NCI-H1930 (cell line): ENCODE measurements at regions not wholly inside any gene's neighbourhood (a gene's known extent, or its start where the extent isn't known, plus 50 kb on each side); places are given as distances from the start of the nearest gene placed in this dataset.

Experiments
- DNase-seq, 2 experiments: peaks; one replicate each; lab custom pipeline; 2025; lab: John Stamatoyannopoulos, UW

DNA sequence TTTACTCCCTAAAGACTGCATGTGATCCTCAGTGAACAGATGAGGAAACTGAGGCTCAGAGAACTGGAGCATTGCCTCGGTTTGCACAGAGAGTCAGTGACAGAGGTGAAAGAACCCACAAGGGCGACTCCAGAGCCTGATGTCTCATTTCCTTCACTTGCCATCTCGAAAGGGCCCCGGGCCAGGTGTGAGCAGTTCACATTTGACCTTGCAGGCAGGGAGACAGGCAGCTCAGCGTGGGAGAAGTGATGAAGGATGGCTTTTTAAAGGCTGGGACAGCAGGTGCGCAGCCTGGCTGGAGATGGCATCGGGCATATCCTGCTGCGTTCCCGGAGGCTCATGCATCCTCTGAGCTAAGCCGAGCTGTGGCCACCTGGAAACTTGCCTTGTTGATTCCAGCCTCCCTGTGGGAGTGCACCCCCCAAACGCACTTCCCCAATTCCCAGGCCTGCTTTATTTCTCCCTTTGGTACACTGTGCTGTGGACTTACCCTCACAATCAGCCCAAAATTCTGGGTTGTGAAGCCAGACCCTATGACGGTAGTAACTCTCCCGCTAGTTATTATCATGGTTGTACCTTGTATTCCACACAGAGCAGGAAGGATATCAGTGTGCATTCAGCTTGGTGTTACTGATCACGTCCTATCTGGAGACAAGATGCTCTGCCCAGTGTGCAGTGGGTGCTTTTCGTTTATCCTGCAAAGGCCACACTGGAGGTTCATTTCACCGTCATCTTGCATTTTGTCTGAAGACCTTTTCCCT is 753.2 kb upstream of the EEF2KMT start:
- DNase-seq, result no peak

DNA sequence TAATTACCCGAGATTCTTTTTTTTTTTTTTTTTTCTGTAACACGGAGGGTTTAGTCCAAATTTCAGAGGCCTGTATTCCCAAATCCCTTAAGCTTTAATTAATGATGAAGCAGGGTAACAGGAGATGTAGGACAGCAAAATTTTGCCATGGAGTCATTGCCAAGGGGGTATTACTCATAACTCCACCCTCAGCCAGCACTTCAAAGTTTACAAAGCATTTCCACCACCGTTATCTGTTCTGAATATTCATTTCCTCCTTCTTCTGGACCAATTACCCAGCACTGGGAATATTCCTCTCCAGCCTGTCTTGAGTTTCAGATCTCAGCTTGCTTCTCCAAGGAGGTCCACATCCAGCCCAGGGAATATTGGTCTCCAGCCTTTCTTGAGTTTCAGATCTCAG is 747.5 kb upstream of the EEF2KMT start:
- DNase-seq, result no peak

DNA sequence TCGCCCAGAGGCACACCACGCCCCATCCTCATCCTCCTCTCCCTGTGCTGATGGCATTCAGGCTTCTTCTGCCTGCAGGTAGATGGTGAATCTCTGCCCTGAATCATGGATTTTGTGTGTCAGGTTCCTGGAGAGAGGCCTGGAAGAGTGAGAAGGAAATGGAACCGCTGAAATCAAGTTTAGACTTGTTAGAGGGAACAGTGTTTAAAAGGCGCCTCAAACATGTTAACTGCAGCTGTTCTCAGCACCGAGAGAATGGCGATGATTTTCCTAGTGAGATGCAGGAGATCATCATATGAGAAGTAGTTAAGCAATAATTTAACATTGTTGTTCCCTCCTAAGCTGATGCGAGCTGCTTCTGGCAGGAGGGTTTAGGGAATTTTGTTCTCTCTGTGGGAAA is 744.4 kb upstream of the EEF2KMT start:
- DNase-seq, result no peak

DNA sequence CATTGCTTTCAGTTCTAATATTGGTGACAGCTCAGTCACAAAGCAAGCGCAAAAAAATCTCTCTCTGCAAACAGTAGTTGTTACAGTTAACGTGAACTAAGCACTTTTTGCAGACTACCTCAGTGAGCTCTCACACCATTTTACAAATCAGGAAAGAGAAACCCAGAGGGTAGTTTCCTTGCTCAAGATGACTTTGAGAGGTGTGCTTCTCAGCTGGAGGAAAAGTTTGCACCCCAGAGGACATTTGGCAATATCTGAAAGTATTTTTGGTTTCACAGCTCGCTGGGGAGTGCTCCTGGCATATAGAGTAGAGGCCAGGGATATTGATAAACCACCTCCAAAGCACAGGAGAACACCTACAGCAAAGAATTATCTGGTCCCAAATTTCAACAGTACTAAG is 741.1 kb upstream of the EEF2KMT start:
- DNase-seq, result no peak

DNA sequence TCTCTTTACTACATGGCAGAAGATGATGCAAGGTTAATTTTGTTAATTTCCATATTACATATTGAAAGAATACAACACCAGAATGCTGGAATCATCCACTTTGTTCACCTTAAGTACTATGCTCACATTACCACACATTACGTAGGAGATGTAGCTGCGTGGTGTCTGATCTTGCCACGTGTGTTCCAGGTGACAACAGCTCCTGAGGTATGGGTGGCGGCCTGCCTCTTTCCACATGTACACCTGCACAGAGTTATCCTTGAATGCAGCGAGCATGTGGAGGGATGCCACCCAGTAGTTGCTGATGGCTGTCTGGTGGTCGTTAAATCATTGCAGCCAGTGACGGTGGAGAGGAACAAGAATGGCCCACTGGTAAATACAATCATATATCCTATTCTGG is 740.5 kb upstream of the EEF2KMT start:
- DNase-seq, result no peak

DNA sequence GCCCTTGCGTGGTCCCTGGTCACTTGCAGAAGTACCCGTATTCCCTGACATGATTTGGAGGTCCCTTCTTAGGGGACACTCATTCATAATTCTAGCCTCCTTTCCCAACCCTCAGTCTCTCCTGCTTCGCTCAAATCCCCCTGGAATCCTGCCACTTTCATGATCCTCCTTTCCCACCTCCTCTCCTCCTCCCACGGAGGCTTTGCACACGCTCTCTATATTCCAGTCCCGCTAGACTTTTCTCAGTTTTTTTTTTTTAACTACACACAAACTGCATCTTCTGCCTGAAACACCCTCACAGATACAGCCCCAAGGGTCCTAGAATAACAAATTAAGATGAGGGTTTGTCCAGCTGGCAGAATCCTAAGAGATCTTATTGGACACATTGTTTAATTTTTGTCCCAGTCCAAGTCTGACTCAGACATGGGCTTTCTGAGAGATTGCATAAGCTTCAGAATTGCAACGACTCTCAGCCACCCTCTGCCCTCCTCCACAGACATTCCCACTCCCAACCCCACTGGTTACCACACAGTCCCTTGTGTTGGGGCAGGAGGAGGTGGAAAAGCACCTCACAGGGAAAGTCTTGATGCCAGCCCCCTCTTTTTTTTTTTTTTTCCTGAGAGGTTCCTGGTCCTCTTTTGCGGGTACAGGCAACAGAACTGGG is 739.5 kb upstream of the EEF2KMT start:
- no peak for DNase-seq

DNA sequence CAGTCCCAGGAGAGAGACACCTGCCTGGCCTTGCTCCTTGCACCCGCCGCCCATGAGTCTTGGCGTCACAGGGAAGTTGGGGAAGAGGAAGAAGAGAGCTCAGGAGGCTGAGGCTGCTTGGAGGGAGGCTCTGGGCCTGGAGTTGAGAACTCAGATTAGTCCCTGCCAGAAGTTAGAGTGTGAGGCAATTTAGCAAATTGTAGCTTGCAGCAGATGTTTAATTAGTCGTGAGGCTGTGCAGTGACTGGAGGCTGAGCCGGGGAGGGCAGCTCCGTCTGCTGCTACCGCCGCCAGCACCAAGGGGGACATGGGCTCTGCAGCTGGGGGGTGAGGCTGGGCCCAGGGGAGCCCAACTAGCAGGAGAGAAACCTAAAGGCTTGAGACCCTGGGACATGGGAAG is 738.3 kb upstream of the EEF2KMT start:
- no peak for DNase-seq

DNA sequence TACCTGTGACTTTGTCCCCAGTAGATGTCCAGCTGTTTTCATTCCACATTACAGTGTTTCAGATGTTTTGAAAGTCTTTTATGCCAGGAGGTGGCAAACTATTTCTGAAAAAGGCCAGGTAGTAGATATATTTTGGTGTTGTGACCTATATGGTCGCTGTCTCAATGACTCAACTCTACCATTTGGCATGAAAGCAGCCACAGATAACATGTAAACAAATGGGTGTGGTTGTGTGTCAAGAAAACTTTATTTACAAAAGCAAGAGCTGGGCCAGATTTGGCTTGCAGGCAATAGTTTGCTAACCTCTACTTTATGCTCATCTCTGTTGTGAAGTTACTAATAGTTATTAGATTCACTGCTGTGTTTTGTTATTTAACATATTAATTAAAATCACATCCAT is 728.7 kb upstream of the EEF2KMT start:
- no peak for DNase-seq

DNA sequence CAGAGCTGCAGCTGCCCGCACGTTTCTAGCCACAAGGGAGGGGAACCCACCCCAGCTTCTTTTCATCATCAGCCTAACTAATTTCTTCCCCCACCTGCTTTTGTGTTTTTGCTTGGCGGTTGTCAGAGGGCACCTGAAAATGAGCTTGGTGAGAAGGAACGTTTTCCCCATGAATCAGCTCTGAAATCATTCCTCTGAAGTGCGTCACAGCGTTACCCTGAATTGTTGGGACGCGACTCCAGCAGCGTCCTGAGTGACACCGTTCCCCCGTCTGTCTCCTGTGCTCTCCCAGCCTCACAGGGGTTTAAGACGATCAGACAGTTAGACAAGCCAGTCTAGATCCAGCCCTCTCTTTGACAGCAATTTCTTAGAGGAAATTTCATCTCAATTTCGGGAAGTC is 722.9 kb upstream of the EEF2KMT start:
- no peak for DNase-seq

DNA sequence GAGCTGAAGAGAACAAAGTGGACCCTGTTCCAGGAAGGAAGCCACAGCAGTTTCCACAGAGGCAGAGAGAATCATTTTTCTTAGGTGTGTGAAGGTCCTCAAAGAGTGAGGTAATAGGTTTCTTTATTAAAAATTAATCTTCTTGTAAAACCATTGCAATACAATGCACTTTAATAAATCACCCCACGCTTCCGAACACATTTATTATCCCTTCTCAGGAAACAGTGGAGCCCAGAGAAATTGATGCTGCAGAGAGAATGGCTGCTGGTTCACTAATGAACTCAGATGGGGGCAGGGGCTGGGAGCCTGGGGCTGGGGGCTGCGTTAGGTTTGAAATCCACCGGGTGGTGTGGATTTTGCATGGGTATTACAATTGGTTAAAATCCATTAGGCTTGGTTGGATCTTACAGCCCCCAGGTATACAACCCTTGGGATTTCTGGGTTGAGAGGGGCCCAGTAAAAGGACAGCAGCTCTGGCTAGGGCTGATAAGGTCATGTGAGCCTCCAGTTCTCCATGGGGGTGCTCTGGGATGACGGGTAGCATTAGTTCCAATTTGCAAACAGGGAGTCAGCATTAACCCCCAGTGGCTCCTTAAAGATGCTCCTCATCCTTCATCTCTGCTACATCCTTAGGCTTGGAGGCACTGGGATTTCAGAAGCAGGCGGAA is 718.1 kb upstream of the EEF2KMT start:
- no peak for DNase-seq

DNA sequence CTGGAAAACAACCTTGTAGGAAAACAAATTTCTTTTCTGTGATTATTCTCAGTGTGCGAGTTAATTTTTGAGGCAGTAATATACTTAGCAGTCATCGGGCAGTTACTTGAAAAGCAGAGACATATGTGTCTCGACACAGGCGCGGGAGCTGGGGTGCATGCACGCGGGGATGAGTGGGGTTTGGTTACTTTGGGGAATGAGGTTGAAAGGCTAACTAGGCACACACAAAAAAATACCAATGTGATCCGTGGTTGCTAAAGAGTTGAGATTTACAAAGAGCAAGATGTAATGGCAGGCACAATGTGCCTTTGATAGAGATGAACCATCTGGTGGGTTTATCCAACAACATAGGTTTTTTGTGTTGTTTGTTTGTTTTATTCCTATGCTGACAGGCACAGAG is 703.8 kb upstream of the EEF2KMT start:
- DNase-seq, result no peak

DNA sequence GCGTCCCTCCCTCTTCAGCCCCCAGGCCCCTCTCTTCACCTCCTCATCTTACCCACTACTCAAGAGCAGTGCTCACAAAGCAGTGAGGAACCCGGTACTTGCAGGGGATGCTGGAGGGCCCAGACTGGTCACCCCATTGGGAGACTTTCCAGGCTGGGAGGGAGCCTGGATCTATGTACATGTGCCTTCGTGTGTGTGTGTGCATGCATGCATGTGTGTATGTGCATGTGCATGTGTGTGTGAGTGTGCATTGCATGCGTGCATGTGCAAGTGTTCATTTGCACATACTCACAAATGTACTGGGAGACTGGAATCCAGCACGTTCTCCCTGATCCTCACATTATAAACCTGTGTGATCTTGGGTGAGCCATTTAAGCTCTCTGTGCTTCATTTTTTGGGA is 696.0 kb upstream of the EEF2KMT start:
- no peak for DNase-seq

DNA sequence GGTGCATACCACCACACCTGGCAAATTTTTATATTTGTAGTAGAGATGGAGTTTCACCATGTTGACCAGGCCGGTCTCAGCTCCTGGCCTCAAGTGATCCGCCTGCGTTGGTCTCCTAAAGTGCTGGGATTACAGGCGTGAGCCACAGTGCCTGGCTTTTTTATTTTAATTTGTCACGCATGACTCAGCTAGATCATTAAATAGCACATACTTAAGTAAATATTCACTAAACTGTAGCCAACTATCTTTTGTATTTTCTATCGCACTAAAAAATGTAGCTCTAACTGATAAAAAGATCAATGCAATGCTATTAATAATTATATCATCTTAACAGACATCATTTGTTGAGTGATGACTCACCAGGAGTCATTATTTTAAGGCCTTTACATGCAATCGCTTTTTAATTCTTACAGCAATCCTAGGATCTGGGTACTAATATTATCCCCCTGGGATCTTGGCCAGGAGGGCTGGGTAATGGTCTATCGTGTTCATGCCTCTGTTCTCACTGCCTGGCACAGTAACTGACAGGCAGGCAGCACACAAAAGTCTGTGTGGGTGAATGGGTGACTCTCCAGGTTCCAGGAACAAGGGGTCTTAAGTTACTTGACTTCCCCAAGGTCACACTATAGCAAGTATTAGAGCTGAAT is 693.5 kb upstream of the EEF2KMT start:
- DNase-seq, result no peak

DNA sequence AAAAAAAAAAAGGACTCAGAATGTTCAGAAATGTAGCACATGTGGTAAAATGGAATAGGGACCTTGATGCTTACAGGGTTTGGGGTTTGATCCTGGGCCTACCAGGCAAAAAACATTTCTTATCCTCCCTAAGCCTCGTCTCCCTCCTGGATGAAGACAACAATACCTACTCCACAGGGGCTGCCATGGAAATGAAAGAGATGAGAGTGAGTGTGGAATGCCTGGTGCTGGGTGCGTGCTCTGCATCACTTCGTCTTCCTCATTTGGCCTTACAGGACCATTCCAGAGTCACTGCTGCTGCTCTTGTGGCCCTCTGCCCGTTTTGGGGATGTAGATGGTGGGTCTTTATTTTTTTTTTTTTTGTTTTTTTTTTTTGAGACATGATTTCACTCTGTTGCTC is 692.9 kb upstream of the EEF2KMT start:
- no peak for DNase-seq

DNA sequence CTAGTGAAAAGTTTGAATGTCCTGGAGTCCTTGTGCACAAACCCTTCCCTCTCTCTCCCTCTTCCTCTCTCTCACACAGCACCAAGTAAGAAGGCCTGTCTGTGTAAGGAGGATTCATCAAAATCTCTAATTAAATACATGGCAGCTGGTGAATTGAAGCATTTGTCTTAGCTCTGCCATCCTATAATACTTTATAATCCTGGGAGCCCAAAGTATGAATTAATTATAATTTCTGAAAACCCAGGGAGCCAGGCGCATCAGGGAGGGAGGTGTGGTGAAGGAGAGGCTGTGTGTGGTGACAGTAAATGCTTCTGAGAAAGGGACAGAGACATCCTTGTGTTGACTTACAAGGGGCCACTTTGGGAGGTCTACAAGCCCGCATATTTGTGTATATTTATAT is 691.4 kb upstream of the EEF2KMT start:
- no peak for DNase-seq

DNA sequence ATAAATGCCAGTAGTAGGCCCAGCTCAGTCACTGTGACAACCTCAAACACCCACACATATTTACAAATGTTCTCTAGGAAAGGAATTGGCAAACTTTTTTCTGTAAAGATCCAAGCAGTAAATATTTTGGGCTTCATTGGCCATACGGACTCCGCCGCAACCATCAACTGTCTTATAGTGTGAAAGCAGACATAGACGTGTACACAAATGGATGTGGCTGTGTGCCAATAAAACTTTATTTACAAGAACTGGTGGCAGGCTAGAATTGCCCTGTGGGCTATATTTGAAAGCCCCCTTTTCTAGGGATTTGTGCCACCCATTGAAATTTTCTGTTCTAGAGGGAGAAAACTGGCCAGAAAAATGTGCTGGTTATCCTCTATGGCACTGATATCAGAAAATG is 683.8 kb upstream of the EEF2KMT start:
- DNase-seq, result no peak

DNA sequence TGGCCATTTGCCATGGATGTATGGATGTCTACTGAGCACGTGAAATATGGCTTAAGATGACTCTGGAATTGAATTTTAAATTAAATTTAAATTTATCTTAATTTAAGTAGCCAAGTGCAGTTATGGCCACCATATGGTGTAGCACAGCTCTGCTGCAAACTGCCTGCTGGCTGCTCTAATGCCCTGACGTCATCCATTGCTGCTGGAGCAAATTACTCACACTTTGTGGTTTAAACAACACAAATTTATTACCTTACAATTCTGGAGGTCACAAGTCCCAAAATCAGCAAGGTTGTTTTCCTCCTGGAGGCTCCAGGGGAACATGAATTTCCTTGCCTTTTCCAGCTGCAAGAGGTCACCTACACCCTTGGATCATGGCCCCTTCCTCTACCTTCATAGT is 679.3 kb upstream of the EEF2KMT start:
- no peak for DNase-seq

DNA sequence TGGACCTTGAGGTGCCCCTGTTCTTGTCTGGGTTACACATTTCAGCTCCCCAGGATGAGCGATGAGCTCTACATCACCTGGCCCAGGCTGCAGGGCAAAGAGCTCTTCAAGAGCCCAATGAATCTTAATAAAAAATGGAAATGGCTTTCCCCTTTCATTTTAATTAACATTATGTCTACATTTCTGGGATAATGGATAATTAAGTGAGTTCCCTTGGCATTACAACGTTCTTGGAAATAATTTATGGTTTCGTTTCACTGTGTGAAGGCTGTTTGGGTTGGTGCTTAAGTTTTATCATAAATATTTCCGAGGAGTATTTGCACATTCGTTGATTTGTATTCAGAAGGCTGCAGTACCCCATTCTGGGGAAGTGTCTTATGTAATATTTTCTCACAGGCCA is 678.3 kb upstream of the EEF2KMT start:
- DNase-seq, result no peak

DNA sequence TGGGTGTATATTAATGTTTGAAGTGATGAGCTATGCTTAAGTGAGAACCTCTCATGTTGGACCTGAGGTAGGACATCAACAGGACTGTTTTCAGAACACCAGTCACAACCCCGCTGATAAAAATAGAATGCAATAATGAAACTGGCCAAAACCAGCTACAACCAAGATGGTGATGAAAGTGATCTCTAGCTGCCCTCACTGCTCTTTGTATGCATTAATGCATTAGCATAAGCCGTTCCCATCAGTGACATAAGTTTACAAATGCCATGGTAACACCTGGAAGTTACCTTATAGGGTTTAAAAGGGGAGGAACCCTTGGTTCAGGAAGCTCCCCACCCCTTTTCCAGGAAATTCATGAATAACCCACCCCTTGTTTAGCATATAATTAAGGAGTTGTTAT is 672.5 kb upstream of the EEF2KMT start:
- DNase-seq, result no peak

DNA sequence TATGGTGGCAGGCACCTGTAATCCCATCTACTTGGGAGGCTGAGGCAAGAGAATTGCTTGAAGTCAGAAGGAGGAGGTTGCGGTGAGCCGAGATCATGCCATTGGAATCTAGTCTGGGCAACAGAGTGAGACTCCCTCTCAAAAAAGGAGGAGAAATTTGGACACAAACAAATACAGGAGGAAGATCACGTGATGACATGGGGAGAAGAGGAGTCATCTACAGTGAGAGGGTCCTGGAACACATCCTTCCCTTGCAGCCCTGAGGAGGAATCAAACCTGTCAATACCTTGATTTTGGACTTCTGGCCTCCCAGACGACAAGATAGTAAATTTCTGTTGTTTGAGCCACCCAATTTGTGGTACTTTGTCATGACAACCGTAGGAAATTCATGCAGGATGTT is 671.9 kb upstream of the EEF2KMT start:
- DNase-seq, result no peak

DNA sequence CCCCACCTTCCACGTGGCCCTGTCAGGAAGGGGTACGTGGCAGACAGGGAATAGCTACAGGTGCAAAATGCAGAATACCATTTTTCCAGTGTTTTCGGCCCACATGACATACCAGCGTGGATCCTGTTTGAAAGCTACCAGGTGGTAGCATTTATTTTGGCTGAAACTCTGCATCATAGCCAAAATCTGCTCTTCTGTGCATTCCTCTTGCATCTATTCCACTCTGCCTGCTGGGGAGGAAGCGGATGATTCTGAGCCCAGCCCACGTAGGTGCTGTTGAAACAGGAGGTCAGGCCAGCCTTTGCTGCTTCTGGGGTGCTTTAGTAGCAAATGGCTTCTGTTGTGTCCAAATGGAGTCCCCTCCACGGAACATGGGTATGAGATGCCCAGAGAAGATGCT is 670.9 kb upstream of the EEF2KMT start:
- no peak for DNase-seq

DNA sequence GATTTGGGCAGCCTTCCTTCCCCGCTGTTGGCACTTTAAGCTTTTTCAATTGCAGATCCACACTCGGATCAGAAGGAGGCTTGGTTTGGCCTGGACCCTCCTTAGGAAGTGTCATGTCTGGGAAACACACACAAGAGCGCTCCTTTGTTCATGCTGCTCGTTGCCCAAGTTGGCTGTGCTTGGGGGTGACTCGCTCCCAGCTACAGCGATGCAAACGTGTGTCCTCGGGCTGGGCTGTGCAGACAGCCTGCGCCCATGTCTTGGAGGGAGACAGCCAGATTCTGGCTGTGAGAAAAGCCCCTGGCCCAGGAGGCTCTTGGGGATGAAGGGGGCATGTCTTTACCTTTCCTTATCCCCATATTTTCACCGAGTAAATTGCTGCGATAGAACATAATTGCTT is 665.6 kb upstream of the EEF2KMT start:
- DNase-seq, result no peak

DNA sequence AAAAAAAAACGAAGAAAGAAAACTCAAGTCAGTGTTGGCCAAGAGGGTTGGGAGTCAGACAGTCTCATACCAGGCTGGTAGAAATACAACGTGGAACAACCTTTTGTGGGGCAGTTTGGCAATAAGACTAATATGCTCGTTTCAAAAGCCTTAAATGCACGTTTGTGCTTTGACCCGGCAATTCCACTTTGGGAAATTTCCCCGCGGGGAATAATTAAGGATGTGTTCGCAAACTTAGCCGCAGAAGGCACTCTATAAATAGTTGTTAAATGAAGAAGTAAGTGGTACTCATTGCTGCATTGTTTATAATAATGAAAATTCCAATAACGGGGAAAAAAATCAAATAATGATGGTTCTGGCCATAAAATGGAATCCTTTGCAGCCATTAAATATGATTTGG is 664.8 kb upstream of the EEF2KMT start:
- no peak for DNase-seq
